CD1c-positive myeloid dendritic cell (primary cell): ENCODE measurements at regions not wholly inside any gene's neighbourhood (a gene's known extent, or its start where the extent isn't known, plus 50 kb on each side); places are given as distances from the start of the nearest gene placed in this dataset.
"Not testable (repeated sequence)": the region's sequence is repeated elsewhere in the genome, so short reads cannot be mapped to it uniquely, and the experiment has no call there.

Source experiments
- DNase-seq: peaks from one replicate; pipeline ENCODE4 v3.0.0-alpha.2; 2016; ENCODE audit errors: extremely low spot score

- DNase-seq, result no peak
Observed at GRCh38 chr15:26261413-26261812, 398.3 kb upstream of the ATP10A start.

DNA sequence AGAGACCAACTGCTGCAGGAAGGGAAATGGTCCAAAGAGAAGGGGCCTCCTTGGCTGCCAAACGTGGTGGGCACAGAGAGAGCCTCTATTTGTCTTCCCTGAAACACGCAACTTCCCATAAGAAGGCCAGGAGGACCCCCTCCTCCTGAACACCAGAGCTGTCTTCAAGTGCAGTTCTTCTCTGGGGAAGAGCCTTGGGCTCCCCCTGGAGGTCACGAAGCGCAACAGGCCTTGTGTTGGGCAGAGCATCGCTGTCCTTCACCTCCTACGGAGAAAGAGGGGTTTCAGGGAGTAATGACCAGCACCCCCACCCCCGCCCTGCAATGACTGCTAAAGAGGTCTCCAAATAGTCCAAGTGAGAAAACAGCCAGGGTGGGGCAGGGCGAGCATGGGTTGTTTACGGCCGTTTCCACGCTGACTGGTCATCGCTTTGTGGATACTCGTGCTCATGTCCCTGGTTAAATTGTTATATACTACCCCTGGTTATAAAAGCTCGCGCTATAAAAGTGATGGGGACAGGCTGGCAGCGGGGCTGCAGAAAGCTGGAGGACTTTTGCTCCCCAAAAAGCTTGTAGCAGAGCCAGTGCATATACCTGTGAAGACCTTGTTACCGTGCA lies 397.5 kb upstream of the ATP10A start:
- peak; percentile 31 for DNase-seq

- no peak for DNase-seq
Observed at GRCh38 chr15:26259581-26259980, 396.5 kb upstream of the ATP10A start.

- DNase-seq, result not testable (repeated sequence)
Observed at GRCh38 chr15:26244782-26245181, 381.7 kb upstream of the ATP10A start.

- no peak for DNase-seq
Observed at GRCh38 chr15:26243382-26243781, 380.3 kb upstream of the ATP10A start.

DNA sequence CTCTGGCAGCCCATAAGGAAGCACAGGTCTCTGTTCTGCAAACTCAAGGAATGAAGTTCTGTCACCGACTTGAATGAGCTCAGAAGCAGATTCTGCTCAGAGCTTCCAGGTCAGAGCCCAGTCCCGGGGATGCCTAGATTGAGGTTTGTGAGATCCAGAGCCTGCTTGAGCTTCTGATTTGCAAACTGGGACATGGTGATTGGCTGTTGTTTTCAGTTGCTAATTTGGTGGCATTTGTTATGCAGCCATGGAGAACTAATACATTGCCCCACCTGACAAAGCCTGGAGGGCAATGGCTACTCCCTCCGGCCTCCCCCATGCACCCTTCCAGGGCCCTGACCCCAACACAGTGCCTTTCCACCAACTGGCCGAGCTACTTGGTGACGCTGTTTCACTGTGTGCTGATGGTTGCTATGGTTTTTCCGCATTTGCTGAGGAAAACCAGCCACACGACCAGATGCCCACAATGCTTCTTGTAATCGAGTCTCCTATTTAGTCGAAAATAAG lies 379.5 kb upstream of the ATP10A start:
- no peak for DNase-seq

DNA sequence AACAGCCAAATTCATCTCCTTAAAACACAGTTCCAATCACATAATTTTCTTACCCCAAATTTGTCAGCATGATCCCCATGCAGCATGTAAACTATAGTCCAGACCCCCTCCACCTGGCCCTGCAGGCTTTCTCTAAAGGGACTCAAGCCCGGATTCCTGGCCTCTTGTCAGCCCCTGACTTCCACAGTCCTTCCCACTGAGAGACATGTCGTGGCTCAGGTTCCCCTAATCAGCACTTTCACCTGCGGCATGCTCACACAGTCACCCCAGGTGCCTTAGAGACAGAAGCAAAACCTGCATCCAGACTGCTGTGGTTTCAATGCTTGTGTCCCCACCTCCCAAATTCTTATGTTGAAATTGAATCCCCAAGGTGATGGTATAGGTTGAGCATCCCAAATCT lies 372.7 kb upstream of the ATP10A start:
- no peak for DNase-seq

DNA sequence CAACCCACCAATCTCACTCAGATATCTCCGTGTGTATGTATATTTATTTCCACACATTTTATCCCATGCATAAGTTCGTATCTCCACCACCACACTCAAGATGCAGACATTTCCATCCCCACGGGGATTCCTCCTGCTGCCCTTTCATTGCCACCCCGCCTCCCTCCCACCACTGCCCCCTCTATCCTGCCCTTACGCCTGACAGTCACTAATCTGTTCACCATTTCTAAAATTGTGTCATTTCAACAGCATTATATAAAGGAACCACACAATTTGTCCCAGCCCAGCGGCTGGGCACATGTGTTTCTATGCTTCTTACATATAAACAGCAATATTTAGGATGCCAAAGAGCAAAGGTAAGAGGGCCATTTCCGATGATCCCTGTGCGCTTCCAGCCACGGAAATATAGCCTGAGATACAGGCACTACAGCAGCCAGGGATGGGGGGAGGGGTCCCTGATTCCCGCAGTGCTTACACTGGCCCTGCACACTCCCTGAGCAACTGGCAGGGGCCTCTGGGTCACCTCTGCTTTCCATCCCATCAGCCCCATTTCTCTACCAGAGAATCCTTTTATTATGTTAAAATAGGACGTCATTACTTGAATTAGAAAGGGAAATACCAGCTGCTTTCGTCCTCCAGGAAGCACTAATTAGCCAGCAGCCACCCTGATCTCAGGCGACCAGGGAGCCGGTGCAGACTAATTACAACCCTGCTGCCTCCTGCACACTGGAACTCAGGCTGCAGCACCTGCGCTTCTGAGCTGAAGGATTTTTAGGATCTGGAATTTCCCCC lies 372.0 kb upstream of the ATP10A start:
- no peak for DNase-seq

DNA sequence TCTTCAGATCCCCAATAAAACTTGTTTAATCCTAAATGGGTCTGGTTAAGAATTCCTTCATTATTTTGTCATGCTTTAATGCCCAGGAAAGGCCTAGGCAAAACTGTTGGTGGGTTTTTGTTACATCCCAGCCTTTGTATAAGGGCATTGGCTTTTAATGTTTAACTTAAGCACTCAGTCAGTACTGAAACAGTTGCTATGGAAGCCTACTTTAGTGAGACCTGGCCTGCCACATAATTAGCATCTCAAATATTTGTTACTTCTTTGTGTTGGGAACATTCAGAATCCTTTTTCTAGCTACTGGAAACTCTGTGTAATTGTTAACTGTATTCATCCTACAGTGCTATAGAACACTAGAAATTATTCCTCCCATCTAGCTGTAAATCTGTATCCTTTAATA lies 369.6 kb upstream of the ATP10A start:
- DNase-seq, result no peak

DNA sequence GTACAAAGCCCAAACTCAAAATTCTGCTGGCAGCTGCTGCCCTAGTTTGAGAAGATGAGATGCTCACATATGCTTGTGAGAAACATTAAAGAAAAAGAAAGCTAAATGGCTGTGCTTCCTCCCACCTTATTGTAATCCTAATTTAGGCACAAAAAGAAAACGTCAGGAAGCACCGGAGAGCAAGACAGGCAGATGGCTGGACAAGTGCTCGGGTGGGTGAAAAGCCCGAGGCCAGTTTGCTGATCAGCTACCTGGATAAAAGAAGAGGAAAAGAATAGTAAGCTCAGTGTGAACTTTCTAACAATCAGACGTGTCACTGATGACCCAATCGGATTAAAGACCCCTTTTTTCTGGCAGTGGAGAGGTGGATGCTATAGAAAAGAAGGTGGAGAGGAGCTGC lies 368.0 kb upstream of the ATP10A start:
- no peak for DNase-seq

DNA sequence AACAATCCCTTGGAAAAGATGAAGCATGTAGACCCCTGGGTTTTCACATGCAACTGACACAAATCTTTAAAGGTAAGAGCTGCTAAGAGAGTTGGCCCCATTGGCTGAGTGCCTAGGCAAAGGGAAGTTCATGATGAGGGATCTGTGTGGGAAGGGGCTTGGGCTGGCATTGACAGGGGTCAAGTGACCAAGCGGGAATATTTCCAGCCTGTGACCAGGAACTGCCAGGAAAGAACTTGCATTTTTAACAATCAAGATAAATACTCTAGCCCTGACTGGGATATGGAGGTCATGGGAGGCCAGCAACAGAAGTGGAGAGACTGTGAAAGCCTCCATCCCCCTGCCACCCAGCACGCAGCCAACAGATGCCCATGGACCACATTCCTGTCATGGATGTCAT lies 361.1 kb upstream of the ATP10A start:
- DNase-seq, result no peak

DNA sequence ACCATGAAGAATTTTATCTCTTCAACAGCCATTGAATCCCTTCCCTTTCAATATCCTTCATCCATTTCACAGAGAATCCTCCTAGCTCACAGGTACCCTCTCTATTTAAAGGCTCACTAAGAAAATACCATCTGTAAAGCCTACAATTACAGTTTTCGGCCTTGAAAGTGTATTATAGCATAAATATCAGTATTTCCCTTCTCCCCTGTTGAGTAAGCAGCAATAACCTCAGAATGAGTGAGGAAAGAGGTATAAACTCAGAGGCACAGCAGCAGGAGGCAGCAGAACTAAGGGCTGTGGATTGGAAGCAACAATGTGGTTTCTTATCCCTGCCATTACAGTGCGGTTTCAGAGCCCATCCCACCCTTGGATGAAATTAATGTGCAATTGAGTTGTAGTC lies 360.6 kb upstream of the ATP10A start:
- no peak for DNase-seq

- no peak for DNase-seq
Observed at GRCh38 chr15:26222781-26223180, 359.7 kb upstream of the ATP10A start.

- not testable (repeated sequence) for DNase-seq
Observed at GRCh38 chr15:26217043-26217442, 353.9 kb upstream of the ATP10A start.

- no peak for DNase-seq
Observed at GRCh38 chr15:26214290-26214689, 351.2 kb upstream of the ATP10A start.

- no peak for DNase-seq
Observed at GRCh38 chr15:26213427-26213826, 350.3 kb upstream of the ATP10A start.

- DNase-seq, result no peak
Observed at GRCh38 chr15:26212109-26212508, 349.0 kb upstream of the ATP10A start.

DNA sequence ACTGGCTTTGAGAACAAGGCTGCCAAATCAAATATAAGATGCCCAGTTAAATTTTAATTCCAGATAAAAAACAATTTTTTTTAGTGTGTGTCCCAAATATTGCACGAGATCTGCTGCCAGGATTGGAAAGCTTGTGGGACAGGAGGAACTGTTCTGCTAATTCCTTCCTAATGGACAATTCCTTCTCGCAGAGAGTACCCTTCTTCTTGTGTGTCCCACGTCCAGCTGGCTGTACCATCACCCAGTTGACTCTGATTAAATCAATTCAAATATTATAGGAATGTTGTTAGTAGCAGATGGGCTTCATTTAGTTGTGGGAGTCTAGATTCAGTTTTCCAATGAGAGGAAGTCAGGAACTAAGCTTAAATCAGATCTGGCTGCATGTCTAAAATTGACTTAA lies 347.9 kb upstream of the ATP10A start:
- no peak for DNase-seq

DNA sequence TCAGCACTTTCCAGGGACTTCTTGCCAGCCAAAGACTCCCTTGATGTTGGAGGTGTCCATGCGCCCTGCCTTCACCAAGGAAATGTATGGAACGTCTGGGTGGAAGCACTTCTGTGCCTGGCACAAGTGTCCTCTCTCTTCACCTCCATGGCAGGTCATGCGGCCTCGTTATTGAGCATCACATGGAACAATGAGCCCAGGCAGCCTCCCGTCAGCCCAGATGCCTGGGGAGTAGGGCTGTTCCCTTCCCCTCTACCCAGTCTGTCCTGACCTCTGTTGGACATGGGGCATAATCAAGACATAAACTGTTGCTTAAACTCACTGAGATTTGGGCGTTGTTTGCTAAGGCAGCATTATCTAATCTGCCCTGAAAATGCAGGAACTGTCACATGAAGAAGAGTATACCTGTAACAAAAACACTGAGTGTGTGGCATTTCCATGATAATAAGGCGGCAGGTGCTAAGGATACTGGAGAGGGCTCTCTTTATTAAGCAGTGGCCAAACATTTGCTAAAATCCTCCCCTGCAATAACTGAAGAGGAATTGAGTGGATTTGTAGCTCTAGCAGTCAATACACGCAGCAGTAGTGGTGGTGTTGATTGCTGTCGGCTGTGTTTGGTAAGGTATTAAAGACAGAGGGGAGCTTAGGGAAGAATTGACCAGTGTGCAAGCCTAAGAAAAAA lies 338.2 kb upstream of the ATP10A start:
- DNase-seq, result no peak

DNA sequence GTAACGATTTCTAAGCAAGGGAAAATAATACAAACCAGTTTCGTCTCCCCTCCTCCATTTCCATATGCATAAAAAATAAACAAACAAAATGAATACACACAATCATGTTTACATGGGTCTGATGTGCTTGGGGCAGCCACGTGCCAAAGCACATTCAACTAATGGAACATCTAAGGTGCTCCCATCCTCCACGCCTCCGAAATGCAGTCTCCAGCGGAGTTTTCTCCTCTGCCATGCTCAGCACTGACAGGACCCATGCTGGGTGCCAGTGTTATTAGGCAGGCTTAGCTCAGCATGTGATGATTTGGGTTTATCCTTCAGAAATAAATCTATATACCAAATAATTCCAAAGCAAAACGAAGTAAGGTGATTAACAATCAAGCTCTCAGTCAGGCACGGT lies 337.3 kb upstream of the ATP10A start:
- no peak for DNase-seq

GRCh38 chr15:26197719-26198118 lies 334.6 kb upstream of the ATP10A start:
- DNase-seq, result no peak

DNA sequence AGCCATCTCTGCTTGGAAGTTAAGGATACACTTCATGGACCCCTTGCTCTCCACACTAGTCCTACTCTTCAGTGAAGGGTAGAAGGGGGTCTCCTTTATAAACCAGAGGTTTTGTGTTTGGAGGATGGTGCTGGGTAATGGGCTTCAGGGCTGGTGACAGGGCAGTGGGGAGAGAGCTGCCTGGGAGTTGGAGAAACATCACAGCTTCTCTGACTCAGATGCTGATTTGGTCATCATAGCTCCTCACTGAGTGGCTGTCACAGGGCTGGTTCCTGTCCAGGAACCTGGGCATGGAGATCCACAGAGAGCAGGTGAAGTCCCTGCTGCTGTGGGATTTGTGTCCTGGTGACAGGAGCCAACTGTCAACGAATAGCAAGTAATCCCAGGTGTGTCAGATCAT lies 333.9 kb upstream of the ATP10A start:
- no peak for DNase-seq

DNA sequence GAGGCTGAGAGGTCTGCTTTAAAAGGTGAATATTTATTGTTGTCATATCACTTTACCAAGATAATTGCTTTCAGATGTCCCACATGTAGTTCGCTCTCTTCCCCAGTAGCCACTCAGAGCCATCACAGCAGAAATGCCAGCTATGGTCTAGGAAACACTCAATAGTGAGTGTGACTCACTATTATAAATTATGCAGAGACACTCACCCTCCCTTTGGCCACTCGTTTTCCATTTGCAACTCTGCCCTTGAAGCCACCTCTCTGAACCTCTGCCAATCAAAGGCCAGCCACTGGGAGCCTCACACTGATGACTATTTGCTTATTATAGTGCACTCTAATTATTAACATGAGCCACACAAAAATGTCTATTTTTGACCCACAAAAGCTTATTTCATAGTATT lies 328.1 kb upstream of the ATP10A start:
- no peak for DNase-seq
